HepG2 (cell line): ENCODE measurements at regions not wholly inside any gene's neighbourhood (a gene's known extent, or its start where the extent isn't known, plus 50 kb on each side); places are given as distances from the start of the nearest gene placed in this dataset.

ENCODE experiments used
- ATAC-seq: fragments of 200-7000 bp; cut with Tn5 transposase; 3 replicates; pipeline ENCODE4 v1.9.1; 2020; ENCODE audit warnings: mild to moderate bottlenecking, moderate library complexity
- BruUV-seq: library from RNA; stranded (reverse); fragments of 400-500 nt; replicated peaks from 2 replicates; lab custom pipeline; 2021; lab: Mats Ljungman, UMichigan
- CTCF ChIA-PET: fragments of 300-600 bp; formaldehyde crosslinking; extraction: SDS; loops from one replicate; lab custom pipeline; 2021; ENCODE audit warnings: low total read pairs, inconsistent platforms, low intra/inter-chr PET ratio; lab: Yijun Ruan, JAX
- POLR2A ChIA-PET: fragments of 350-600 bp; sonication (Branson Sonifier 250); formaldehyde crosslinking; loops from one replicate; lab custom pipeline; 2020; ENCODE audit warnings: antibody characterized with exemption, inconsistent platforms; lab: Yijun Ruan, JAX
- DNase-seq: peaks from one replicate; pipeline ENCODE4 v3.0.0-alpha.2; 2015; ENCODE audit warnings: low spot score
- FAIRE-seq: peaks from 3 replicates; lab custom pipeline; 2011; peaks lifted over from hg19 to GRCh38; lab: Jason Lieb, UNC
- H2AFZ ChIP-seq: one replicate; pipeline ENCODE4 v1.6.1; 2011; ENCODE audit warnings: low read length, inconsistent platforms
- H3K27ac ChIP-seq: fragments of 300-600 bp; 3 replicates; pipeline ENCODE4 v1.8.0; 2011; ENCODE audit warnings: mixed run types, mild to moderate bottlenecking, mixed read lengths, low read length, inconsistent platforms; ENCODE audit not compliant: insufficient read depth; ENCODE audit errors: extremely low read length
- H3K27me3 ChIP-seq, 2 experiments: fragments of 200-600 bp in 1 of 2; 2 replicates in 1 of 2; 3 replicates in 1 of 2; pipeline versions ENCODE4 v1.6.0 to v1.8.0; 2011; ENCODE audit warnings: low read length in 2 of 2, mild to moderate bottlenecking in 2 of 2, moderate library complexity in 2 of 2, inconsistent platforms in 1 of 2; ENCODE audit not compliant: insufficient read depth in 2 of 2, control insufficient read depth in 1 of 2
- H3K36me3 ChIP-seq, 2 experiments: fragments of 200-600 bp in 1 of 2; replicated peaks in 1 of 2; 2 replicates in 1 of 2; 3 replicates in 1 of 2; pipeline versions ENCODE4 v1.5.1 to v1.8.0; 2011; ENCODE audit warnings: low read length in 2 of 2, inconsistent platforms in 1 of 2; ENCODE audit not compliant: insufficient read depth in 2 of 2, control insufficient read depth in 1 of 2
- H3K4me1 ChIP-seq: 2 replicates; pipeline ENCODE4 v1.5.1; 2012; ENCODE audit warnings: low read length, inconsistent platforms; ENCODE audit not compliant: insufficient read depth
- H3K4me2 ChIP-seq: 2 replicates; pipeline ENCODE4 v1.6.0; 2011; ENCODE audit warnings: low read depth, low read length, inconsistent platforms
- H3K4me3 ChIP-seq, 3 experiments: fragments of 200-600 bp in 1 of 3; sonication (generic), shearing (Covaris generic) in 1 of 3; replicated peaks in 1 of 3; 2 replicates each; pipeline ENCODE4 v1.5.1; 2011 to 2016; ENCODE audit warnings: low read length in 3 of 3, inconsistent platforms in 2 of 3, low read depth in 2 of 3, mild to moderate bottlenecking in 2 of 3, control low read depth in 1 of 3, mixed read lengths in 1 of 3; ENCODE audit not compliant: insufficient read depth in 1 of 3
- H3K79me2 ChIP-seq: one replicate; pipeline ENCODE4 v1.6.1; 2011; ENCODE audit warnings: low read length, inconsistent platforms; ENCODE audit not compliant: insufficient read depth
- H3K9ac ChIP-seq: 2 replicates; pipeline ENCODE4 v1.6.0; 2011; ENCODE audit warnings: mild to moderate bottlenecking, low read depth, low read length, inconsistent platforms; ENCODE audit not compliant: insufficient read depth
- H3K9me3 ChIP-seq: 2 replicates; pipeline ENCODE4 v1.5.1; 2012; ENCODE audit warnings: mild to moderate bottlenecking, low read length
- H4K20me1 ChIP-seq: 2 replicates; pipeline ENCODE4 v1.6.0; 2011; ENCODE audit warnings: inconsistent platforms, mild to moderate bottlenecking, low read length, moderate library complexity; ENCODE audit not compliant: insufficient read depth
- EP300 ChIP-seq, 3 experiments: sonication (generic) in 1 of 3; formaldehyde crosslinking in 1 of 3; IDR thresholded peaks; 2 replicates each; pipeline versions ENCODE4 v1.5.1 to v1.6.1; 2011 to 2020; ENCODE audit warnings: low read depth in 2 of 3, low read length in 2 of 3, borderline replicate concordance in 1 of 3, improper control_type of control experiment in 1 of 3, mild to moderate bottlenecking in 1 of 3, missing genetic modification reagents in 1 of 3, moderate library complexity in 1 of 3
- GPN1 ChIP-seq: sonication (generic); formaldehyde crosslinking; IDR thresholded peaks from 2 replicates; pipeline ENCODE4 v1.5.1; 2020; ENCODE audit warnings: missing genetic modification reagents, borderline replicate concordance
- KLF6 ChIP-seq: IDR thresholded peaks from 2 replicates; pipeline ENCODE4 v1.8.0; 2016; ENCODE audit warnings: missing biosample characterization, missing genetic modification reagents
- MIXL1 ChIP-seq: IDR thresholded peaks from 2 replicates; pipeline ENCODE4 v1.6.1; 2016
- SETDB1 ChIP-seq: sonication (generic); formaldehyde crosslinking; IDR thresholded peaks from 2 replicates; pipeline ENCODE4 v1.5.1; 2020; ENCODE audit warnings: missing genetic modification reagents, mild to moderate bottlenecking, borderline replicate concordance
- TRIM24 ChIP-seq: sonication (generic); formaldehyde crosslinking; IDR thresholded peaks from 2 replicates; pipeline ENCODE4 v1.8.0; 2022; ENCODE audit warnings: mild to moderate bottlenecking, missing genetic modification reagents
- ZBTB34 ChIP-seq: sonication (generic); formaldehyde crosslinking; IDR thresholded peaks from 2 replicates; pipeline ENCODE4 v1.8.0; 2022; ENCODE audit warnings: mild to moderate bottlenecking, missing genetic modification reagents
- ZNF629 ChIP-seq: sonication (generic); formaldehyde crosslinking; conservative IDR thresholded peaks from 2 replicates; pipeline ENCODE4 v1.5.0; 2020; ENCODE audit warnings: missing genetic modification reagents
- ZNF672 ChIP-seq: sonication (generic); formaldehyde crosslinking; IDR thresholded peaks from 2 replicates; pipeline ENCODE4 v1.8.1; 2022; ENCODE audit warnings: missing genetic modification reagents
- ZNF724P ChIP-seq: sonication (generic); formaldehyde crosslinking; IDR thresholded peaks from 2 replicates; pipeline ENCODE4 v1.8.0; 2022; ENCODE audit warnings: missing genetic modification reagents, borderline replicate concordance
- ZNF737 ChIP-seq: sonication (generic); formaldehyde crosslinking; IDR thresholded peaks from 2 replicates; pipeline ENCODE4 v1.5.0; 2020; ENCODE audit warnings: missing genetic modification reagents, mild to moderate bottlenecking, borderline replicate concordance
- WGBS: methylation state at CpG from one replicate; pipeline ENCODE4 v1.1.6; 2017; ENCODE audit warnings: low lambda C conversion rate; 5-methylcytosine and 5-hydroxymethylcytosine counted together
- in situ Hi-C: cut with HindIII; loops from 2 replicates; pipeline ENCODE4 v1.10.0; 2017; ENCODE audit warnings: low pct_unique_long_range_greater_than_20kb; ENCODE audit not compliant: extremely low pct_ligation_motif_present
- intact Hi-C: fragments of 100-400 bp; cut with micrococcal nuclease; formaldehyde crosslinking; loops from one replicate; pipeline ENCODE4 v1.10.0; 2022; ENCODE audit not compliant: unreplicated experiment
- TF ChIP-seq, protein P1 (sequence below): sonication (generic); formaldehyde crosslinking; IDR thresholded peaks from 2 replicates; pipeline ENCODE4 v1.9.0; 2021; ENCODE audit warnings: missing genetic modification reagents, mild to moderate bottlenecking, borderline replicate concordance
- TF ChIP-seq, protein P2 (sequence below): sonication (generic); formaldehyde crosslinking; IDR thresholded peaks from 2 replicates; pipeline ENCODE4 v1.4.0; 2020; ENCODE audit warnings: missing genetic modification reagents

GRCh38 chr20:60816901-60817300 is 435.2 kb upstream of the CDH4 start (continued):
- TF ChIP-seq, protein P1, sequence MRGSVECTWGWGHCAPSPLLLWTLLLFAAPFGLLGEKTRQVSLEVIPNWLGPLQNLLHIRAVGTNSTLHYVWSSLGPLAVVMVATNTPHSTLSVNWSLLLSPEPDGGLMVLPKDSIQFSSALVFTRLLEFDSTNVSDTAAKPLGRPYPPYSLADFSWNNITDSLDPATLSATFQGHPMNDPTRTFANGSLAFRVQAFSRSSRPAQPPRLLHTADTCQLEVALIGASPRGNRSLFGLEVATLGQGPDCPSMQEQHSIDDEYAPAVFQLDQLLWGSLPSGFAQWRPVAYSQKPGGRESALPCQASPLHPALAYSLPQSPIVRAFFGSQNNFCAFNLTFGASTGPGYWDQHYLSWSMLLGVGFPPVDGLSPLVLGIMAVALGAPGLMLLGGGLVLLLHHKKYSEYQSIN, result no peak
- no peak for TF ChIP-seq ZNF672 (CRISPR knock-in tag)
- no peak for TF ChIP-seq MIXL1 (CRISPR knock-in tag)
- TF ChIP-seq, protein P2, sequence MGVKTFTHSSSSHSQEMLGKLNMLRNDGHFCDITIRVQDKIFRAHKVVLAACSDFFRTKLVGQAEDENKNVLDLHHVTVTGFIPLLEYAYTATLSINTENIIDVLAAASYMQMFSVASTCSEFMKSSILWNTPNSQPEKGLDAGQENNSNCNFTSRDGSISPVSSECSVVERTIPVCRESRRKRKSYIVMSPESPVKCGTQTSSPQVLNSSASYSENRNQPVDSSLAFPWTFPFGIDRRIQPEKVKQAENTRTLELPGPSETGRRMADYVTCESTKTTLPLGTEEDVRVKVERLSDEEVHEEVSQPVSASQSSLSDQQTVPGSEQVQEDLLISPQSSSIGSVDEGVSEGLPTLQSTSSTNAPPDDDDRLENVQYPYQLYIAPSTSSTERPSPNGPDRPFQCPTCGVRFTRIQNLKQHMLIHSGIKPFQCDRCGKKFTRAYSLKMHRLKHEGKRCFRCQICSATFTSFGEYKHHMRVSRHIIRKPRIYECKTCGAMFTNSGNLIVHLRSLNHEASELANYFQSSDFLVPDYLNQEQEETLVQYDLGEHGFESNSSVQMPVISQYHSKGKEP, result no peak
- no peak for TF ChIP-seq ZNF629 (CRISPR knock-in tag)
- no peak for TF ChIP-seq ZBTB34 (CRISPR knock-in tag)
- no peak for TF ChIP-seq ZNF737 (CRISPR knock-in tag)
- no peak for TF ChIP-seq TRIM24 (CRISPR knock-in tag)

DNA sequence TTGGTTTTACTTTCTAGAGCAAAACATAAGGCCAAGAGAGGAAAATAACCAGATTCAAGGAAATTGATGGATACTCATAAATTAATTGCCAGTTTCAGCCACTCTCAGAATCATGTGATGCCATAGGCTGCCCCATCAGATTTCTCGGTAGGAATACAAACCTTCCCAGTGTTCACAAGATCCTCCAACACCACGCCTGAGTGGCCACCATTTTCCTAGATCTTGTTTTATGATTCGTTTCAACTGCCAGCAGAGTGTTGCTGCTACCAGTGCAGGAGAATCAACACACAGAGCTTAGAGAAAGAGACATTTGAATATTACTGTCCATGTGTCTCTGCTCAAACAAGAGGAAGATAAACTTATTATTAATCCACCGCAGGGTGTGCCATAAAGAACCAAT is 434.2 kb upstream of the CDH4 start:
- no peak overlapping the region for H3K4me2 ChIP-seq
- peaks cover 85% of the 10 kb centered on the region for H3K9me3 ChIP-seq
- POLR2A ChIA-PET, result no interaction called here
- H3K36me3 ChIP-seq, result no peaks in the 10 kb centered on the region
- ATAC-seq, result no peak
- no peak overlapping the region for H3K9ac ChIP-seq
- no peaks in the 10 kb centered on the region for H3K27me3 ChIP-seq
- H2AFZ ChIP-seq, result no peak overlapping the region
- no peaks in the 10 kb centered on the region for H4K20me1 ChIP-seq
- no peak for FAIRE-seq
- no peak overlapping the region for H3K27ac ChIP-seq
- intact Hi-C loops, result no loop called here
- TF ChIP-seq SETDB1 (CRISPR knock-in tag) (no peak), EP300 (IDR thresholded peaks at IDR 0.05; ENCODE audit: low read depth in 2 of 2, low read length in 2 of 2) (no peak), EP300 (CRISPR knock-in tag; IDR thresholded peaks at IDR 0.05; ENCODE audit: borderline replicate concordance) (no peak), ZNF724P (CRISPR knock-in tag) (no peak), KLF6 (CRISPR knock-in tag) (no peak), GPN1 (no peak)
- WGBS, result 0% methylated on average over 4 of the region's 4 CpGs
- no peak overlapping the region for H3K4me3 ChIP-seq
- in situ Hi-C loops, result no loop called here
- DNase-seq, result no peak
- CTCF ChIA-PET, result no interaction called here
- H3K4me1 ChIP-seq, result no peaks in the 10 kb centered on the region
- BruUV-seq, result no TSS peak
- no peaks in the 10 kb centered on the region for H3K79me2 ChIP-seq
